NCI-H82 (cell line): ENCODE measurements at regions not wholly inside any gene's neighbourhood (a gene's known extent, or its start where the extent isn't known, plus 50 kb on each side); places are given as distances from the start of the nearest gene placed in this dataset.

ENCODE experiments used
- DNase-seq: peaks from one replicate; lab custom pipeline; 2025; lab: John Stamatoyannopoulos, UW

GRCh38 chr2:83650898-83651297 is 808.2 kb downstream of the SUCLG1 start:
- DNase-seq = no peak

- no peak for DNase-seq
Observed at GRCh38 chr2:83650161-83650560, 808.9 kb downstream of the SUCLG1 start.

- DNase-seq = no peak
Observed at GRCh38 chr2:83640506-83640905, 818.6 kb downstream of the SUCLG1 start.

GRCh38 chr2:83633423-83633822 is 825.7 kb downstream of the SUCLG1 start:
- DNase-seq = no peak

- no peak for DNase-seq
Observed at GRCh38 chr2:83630351-83630750, 828.7 kb downstream of the SUCLG1 start.

- DNase-seq = no peak
Observed at GRCh38 chr2:83615511-83615910, 843.6 kb downstream of the SUCLG1 start.

GRCh38 chr2:83613178-83613577 is 845.9 kb downstream of the SUCLG1 start:
- no peak for DNase-seq

- DNase-seq = peak; percentile 39
Observed at GRCh38 chr2:83602753-83603152, 856.3 kb downstream of the SUCLG1 start.

GRCh38 chr2:83596592-83597282 is 862.3 kb downstream of the SUCLG1 start:
- no peak for DNase-seq

GRCh38 chr2:83595926-83596325 is 863.2 kb downstream of the SUCLG1 start:
- peak; percentile 90 for DNase-seq

GRCh38 chr2:83595121-83595690 is 863.9 kb downstream of the SUCLG1 start:
- no peak for DNase-seq

GRCh38 chr2:83594241-83595120 is 864.6 kb downstream of the SUCLG1 start:
- DNase-seq = no peak

GRCh38 chr2:83587309-83587708 is 871.8 kb downstream of the SUCLG1 start:
- no peak for DNase-seq

GRCh38 chr2:83585250-83585649 is 873.8 kb downstream of the SUCLG1 start:
- DNase-seq = no peak

GRCh38 chr2:83584672-83585071 is 874.4 kb downstream of the SUCLG1 start:
- DNase-seq = no peak

GRCh38 chr2:83582589-83582988 is 876.5 kb downstream of the SUCLG1 start:
- no peak for DNase-seq

GRCh38 chr2:83579507-83579906 is 879.6 kb downstream of the SUCLG1 start:
- DNase-seq = peak; percentile 69

- no peak for DNase-seq
Observed at GRCh38 chr2:83578405-83578804, 880.7 kb downstream of the SUCLG1 start.

GRCh38 chr2:83574614-83575013 is 884.5 kb downstream of the SUCLG1 start:
- no peak for DNase-seq

GRCh38 chr2:83573060-83573459 is 886.0 kb downstream of the SUCLG1 start:
- DNase-seq = no peak

GRCh38 chr2:83572400-83572799 is 886.7 kb downstream of the SUCLG1 start:
- DNase-seq = no peak

GRCh38 chr2:83567551-83567950 is 891.5 kb downstream of the SUCLG1 start:
- no peak for DNase-seq

GRCh38 chr2:83565626-83566025 is 893.5 kb downstream of the SUCLG1 start:
- no peak for DNase-seq
